Endodermal cell (in vitro differentiated cells): ENCODE measurements at regions not wholly inside any gene's neighbourhood (a gene's known extent, or its start where the extent isn't known, plus 50 kb on each side); places are given as distances from the start of the nearest gene placed in this dataset.

ENCODE experiments used
- DNase-seq: peaks from one replicate; pipeline ENCODE4 v3.0.0-alpha.2; 2017
- H3K27ac ChIP-seq: 2 replicates; pipeline ENCODE4 v1.5.1; 2013; ENCODE audit warnings: mild to moderate bottlenecking, low read depth, low read length, moderate library complexity
- H3K27me3 ChIP-seq: 2 replicates; pipeline ENCODE4 v1.6.1; 2013; ENCODE audit warnings: mild to moderate bottlenecking, low read length, moderate library complexity; ENCODE audit not compliant: insufficient read depth, control insufficient read depth, poor library complexity, severe bottlenecking
- H3K36me3 ChIP-seq: 2 replicates; pipeline ENCODE4 v1.7.0; 2013; ENCODE audit warnings: mild to moderate bottlenecking, low read length, moderate library complexity; ENCODE audit not compliant: control insufficient read depth, insufficient read depth
- H3K4me1 ChIP-seq: one replicate; pipeline ENCODE4 v1.7.0; 2013; ENCODE audit warnings: low read length; ENCODE audit not compliant: control insufficient read depth, insufficient read depth
- H3K4me3 ChIP-seq: 2 replicates; pipeline ENCODE4 v1.5.1; 2013; ENCODE audit warnings: mild to moderate bottlenecking, low read length, moderate library complexity
- H3K9ac ChIP-seq: 2 replicates; pipeline ENCODE4 v1.6.1; 2013; ENCODE audit warnings: mild to moderate bottlenecking, low read length, moderate library complexity; ENCODE audit not compliant: poor library complexity, severe bottlenecking; ENCODE audit errors: extremely low read depth
- H3K9me3 ChIP-seq: 2 replicates; pipeline ENCODE4 v1.6.1; 2013; ENCODE audit warnings: mild to moderate bottlenecking, low read length, moderate library complexity; ENCODE audit not compliant: control insufficient read depth
- H3K27ac Mint-ChIP-seq: 2 replicates; pipeline ENCODE4 v1.8.0; 2020; ENCODE audit warnings: mixed read lengths
- H3K27me3 Mint-ChIP-seq: 2 replicates; pipeline ENCODE4 v1.8.0; 2021; ENCODE audit warnings: mild to moderate bottlenecking, mixed read lengths; ENCODE audit not compliant: insufficient read depth
- H3K36me3 Mint-ChIP-seq: 2 replicates; pipeline ENCODE4 v1.8.0; 2020; ENCODE audit warnings: low read depth, mixed read lengths
- H3K4me1 Mint-ChIP-seq: 2 replicates; pipeline ENCODE4 v1.8.0; 2020; ENCODE audit warnings: mixed read lengths
- H3K4me3 Mint-ChIP-seq: 2 replicates; pipeline ENCODE4 v1.8.0; 2020; ENCODE audit warnings: mild to moderate bottlenecking, moderate library complexity, mixed read lengths
- H3K9me3 Mint-ChIP-seq: 2 replicates; pipeline ENCODE4 v1.8.0; 2020; ENCODE audit warnings: mild to moderate bottlenecking, mixed read lengths
- CTCF ChIP-seq: fragments of 200-600 bp; sonication (generic); conservative IDR thresholded peaks from 2 replicates; pipeline ENCODE4 v1.5.0; 2021; ENCODE audit warnings: antibody characterized with exemption, mild to moderate bottlenecking
- WGBS, 2 experiments: methylation state at CpG; one replicate each; pipeline versions ENCODE4 v1.1.5 to v1.1.7; 2013; ENCODE audit warnings: missing lambda C conversion rate in 2 of 2, mixed read lengths in 1 of 2; ENCODE audit not compliant: insufficient coverage in 1 of 2, insufficient read length in 1 of 2; 5-methylcytosine and 5-hydroxymethylcytosine counted together

- no peak for TF ChIP-seq CTCF
- no peaks in the 10 kb centered on the region for H3K4me1 Mint-ChIP-seq
- H3K36me3 Mint-ChIP-seq: no peaks in the 10 kb centered on the region
- H3K9me3 ChIP-seq: no peaks in the 10 kb centered on the region
- H3K9me3 Mint-ChIP-seq: no peaks in the 10 kb centered on the region
- DNase-seq: no peak
- H3K27ac Mint-ChIP-seq: no peak overlapping the region
- H3K36me3 ChIP-seq: no peaks in the 10 kb centered on the region
- no peak overlapping the region for H3K4me3 Mint-ChIP-seq
- no peaks in the 10 kb centered on the region for H3K4me1 ChIP-seq
- 100% methylated on average over 1 of the region's 2 CpGs; no CpG with 5 or more reads in 1 of the 2 experiments for WGBS, 2 experiments
- no peak overlapping the region for H3K9ac ChIP-seq
- H3K4me3 ChIP-seq: no peak overlapping the region
- H3K27me3 Mint-ChIP-seq: no peaks in the 10 kb centered on the region
- no peak overlapping the region for H3K27ac ChIP-seq
- no peaks in the 10 kb centered on the region for H3K27me3 ChIP-seq
Observed at GRCh38 chr6:96470296-96470695, 51.3 kb upstream of the UFL1 start.
